Esophagus muscularis mucosa (tissue), 4 donors: ENCODE measurements at regions not wholly inside any gene's neighbourhood (a gene's known extent, or its start where the extent isn't known, plus 50 kb on each side); places are given as distances from the start of the nearest gene placed in this dataset.

Experiments
- DNase-seq: peaks from one replicate; pipeline ENCODE4 v3.0.0-alpha.2; 2017; ENCODE audit errors: extremely low spot score
- H3K27ac ChIP-seq, 4 donors: fragments of 200-600 bp; sonication (generic); replicated peaks in 1 of 4; 1 replicate in 3 of 4; 2 replicates in 1 of 4; pipeline ENCODE4 v1.5.1; 2016 to 2019; ENCODE audit warnings: mild to moderate bottlenecking in 1 of 4
- H3K27me3 ChIP-seq, 4 donors: fragments of 200-600 bp; sonication (generic); one replicate each; pipeline versions ENCODE4 v1.5.1 to v1.6.0; 2016 to 2019
- H3K36me3 ChIP-seq, 4 donors: fragments of 200-600 bp; sonication (generic); one replicate each; pipeline ENCODE4 v1.5.1; 2016 to 2019
- H3K4me1 ChIP-seq, 4 donors: fragments of 200-600 bp; sonication (generic); one replicate each; pipeline ENCODE4 v1.5.1; 2016 to 2019
- H3K4me3 ChIP-seq, 4 donors: fragments of 200-600 bp; sonication (generic); 1 replicate in 2 of 4; 2 replicates in 2 of 4; pipeline ENCODE4 v1.5.1; 2016 to 2019; ENCODE audit warnings: mild to moderate bottlenecking in 4 of 4, moderate library complexity in 1 of 4
- H3K9me3 ChIP-seq, 4 donors: fragments of 200-600 bp; sonication (generic); 1 replicate in 3 of 4; 2 replicates in 1 of 4; pipeline ENCODE4 v1.5.1; 2016 to 2019
- CTCF ChIP-seq, 3 experiments: fragments of 200-600 bp in 2 of 3; fragments of 450-650 bp in 1 of 3; sonication (generic) in 2 of 3; IDR thresholded peaks; one replicate each; pipeline ENCODE4 v1.5.1; 2017 to 2019; ENCODE audit warnings: antibody characterized with exemption in 3 of 3, mild to moderate bottlenecking in 2 of 3, moderate library complexity in 1 of 3
- EP300 ChIP-seq: sonication (generic); formaldehyde crosslinking; IDR thresholded peaks from one replicate; pipeline ENCODE4 v1.6.1; 2017; ENCODE audit warnings: antibody characterized with exemption
- POLR2A ChIP-seq: fragments of 450-650 bp; IDR thresholded peaks from one replicate; pipeline ENCODE4 v1.6.1; 2017; ENCODE audit warnings: antibody characterized with exemption, moderate library complexity, mild to moderate bottlenecking, low read depth
- POLR2AphosphoS5 ChIP-seq, 2 donors: sonication (generic); formaldehyde crosslinking; IDR thresholded peaks; one replicate each; pipeline ENCODE4 v1.6.1; 2017; ENCODE audit warnings: antibody characterized with exemption in 2 of 2
- WGBS: methylation state at CpG from one replicate; pipeline ENCODE4 v1.1.5; 2018; 5-methylcytosine and 5-hydroxymethylcytosine counted together
- intact Hi-C: fragments of 100-400 bp; cut with DNase I; formaldehyde crosslinking; loops from one replicate; pipeline ENCODE4 v1.15.1; 2023

- no peak overlapping the region for H3K4me3 ChIP-seq
- intact Hi-C loops, result no loop called here
- TF ChIP-seq EP300, result no peak
- TF ChIP-seq POLR2A, result no peak
- TF ChIP-seq CTCF (IDR thresholded peaks at IDR 0.05), result no peak
- no peak for TF ChIP-seq POLR2AphosphoS5 (IDR thresholded peaks at IDR 0.05)
- no peak for DNase-seq
- 87% methylated on average over 4 of the region's 4 CpGs for WGBS
- no peaks in the 10 kb centered on the region for H3K27me3 ChIP-seq
- H3K36me3 ChIP-seq, result no peaks in the 10 kb centered on the region
- no peak overlapping the region for H3K27ac ChIP-seq
- no peaks in the 10 kb centered on the region for H3K9me3 ChIP-seq
- H3K4me1 ChIP-seq, result no peaks in the 10 kb centered on the region
Observed at GRCh38 chr16:64695684-64696083, 426.2 kb downstream of the CDH11 start.

GRCh38 chr16:64693946-64694345, 427.9 kb downstream of the CDH11 start:
- H3K9me3 ChIP-seq, result no peaks in the 10 kb centered on the region
- H3K4me1 ChIP-seq, result no peaks in the 10 kb centered on the region
- no peak for DNase-seq
- TF ChIP-seq EP300, result no peak
- no peak for TF ChIP-seq POLR2A
- no peak for TF ChIP-seq CTCF (IDR thresholded peaks at IDR 0.05)
- TF ChIP-seq POLR2AphosphoS5 (IDR thresholded peaks at IDR 0.05), result no peak
- H3K4me3 ChIP-seq, result no peak overlapping the region
- intact Hi-C loops, result no loop called here
- H3K27ac ChIP-seq, result no peak overlapping the region
- no peaks in the 10 kb centered on the region for H3K27me3 ChIP-seq
- WGBS, result 85% methylated on average over 3 of the region's 3 CpGs
- H3K36me3 ChIP-seq, result no peaks in the 10 kb centered on the region

GRCh38 chr16:64687786-64688185, 434.1 kb downstream of the CDH11 start:
- Histone ChIP-seq H3K36me3 (no peaks in the 10 kb centered on the region), H3K27me3 (no peaks in the 10 kb centered on the region), H3K27ac (no peak overlapping the region), H3K4me3 (no peak overlapping the region), H3K4me1 (no peaks in the 10 kb centered on the region), H3K9me3 (no peaks in the 10 kb centered on the region)
- 96% methylated on average over 4 of the region's 4 CpGs for WGBS
- DNase-seq, result no peak
- intact Hi-C loops, result no loop called here
- TF ChIP-seq CTCF (IDR thresholded peaks at IDR 0.05) (no peak), EP300 (no peak)

GRCh38 chr16:64687123-64687522, 434.7 kb downstream of the CDH11 start:
- no peak for DNase-seq
- H3K9me3 ChIP-seq, result no peaks in the 10 kb centered on the region
- no peak overlapping the region for H3K4me3 ChIP-seq
- intact Hi-C loops, result no loop called here
- H3K36me3 ChIP-seq, result no peaks in the 10 kb centered on the region
- 69% methylated on average over 2 of the region's 2 CpGs for WGBS
- no peaks in the 10 kb centered on the region for H3K27me3 ChIP-seq
- H3K4me1 ChIP-seq, result no peaks in the 10 kb centered on the region
- TF ChIP-seq CTCF (IDR thresholded peaks at IDR 0.05) (no peak), EP300 (no peak), POLR2AphosphoS5 (IDR thresholded peaks at IDR 0.05) (no peak), POLR2A (no peak)
- no peak overlapping the region for H3K27ac ChIP-seq

- 85% methylated on average over 4 of the region's 4 CpGs for WGBS
- Histone ChIP-seq H3K9me3 (peaks cover 0 to 7% (median 3%) of the 10 kb centered on the region in 4 donors), H3K27ac (no peak overlapping the region), H3K27me3 (no peaks in the 10 kb centered on the region), H3K4me3 (no peak overlapping the region), H3K36me3 (no peaks in the 10 kb centered on the region), H3K4me1 (no peaks in the 10 kb centered on the region)
- no peak for TF ChIP-seq POLR2A
- TF ChIP-seq CTCF (IDR thresholded peaks at IDR 0.05), result no peak
- TF ChIP-seq POLR2AphosphoS5 (IDR thresholded peaks at IDR 0.05), result no peak
- no peak for TF ChIP-seq EP300
- intact Hi-C loops, result no loop called here
- no peak for DNase-seq
Observed at GRCh38 chr16:64679976-64680690, 441.7 kb downstream of the CDH11 start.
